Upper lobe of left lung (tissue), 6 donors: ENCODE measurements at regions not wholly inside any gene's neighbourhood (a gene's known extent, or its start where the extent isn't known, plus 50 kb on each side); places are given as distances from the start of the nearest gene placed in this dataset.

Experiments used
- ATAC-seq, 2 donors: fragments of 200-7000 bp; cut with Tn5 transposase; one replicate each; pipeline ENCODE4 v1.9.1; 2022; ENCODE audit warnings: mild to moderate bottlenecking in 2 of 2, moderate library complexity in 2 of 2; ENCODE audit not compliant: low FRiP score in 2 of 2
- DNase-seq, 2 donors: peaks; one replicate each; pipeline ENCODE4 v3.0.0-alpha.2; 2019 to 2020
- H3K27ac ChIP-seq, 4 donors: fragments of 200-600 bp; sonication (generic); one replicate each; pipeline ENCODE4 v1.5.1; 2016 to 2019
- H3K27me3 ChIP-seq, 4 donors: fragments of 200-600 bp; sonication (generic); one replicate each; pipeline ENCODE4 v1.5.1; 2017 to 2019
- H3K36me3 ChIP-seq, 4 donors: fragments of 200-600 bp; sonication (generic); one replicate each; pipeline ENCODE4 v1.5.1; 2016 to 2019
- H3K4me1 ChIP-seq, 4 donors: fragments of 200-600 bp; sonication (generic); one replicate each; pipeline ENCODE4 v1.5.1; 2018 to 2019
- H3K4me3 ChIP-seq, 4 donors: fragments of 200-600 bp; sonication (generic); one replicate each; pipeline ENCODE4 v1.5.1; 2017 to 2019; ENCODE audit warnings: mild to moderate bottlenecking in 2 of 4, moderate library complexity in 1 of 4
- H3K9me3 ChIP-seq, 4 donors: fragments of 200-600 bp; sonication (generic); one replicate each; pipeline ENCODE4 v1.5.1; 2018 to 2019
- EP300 ChIP-seq, 4 donors: sonication (generic); formaldehyde crosslinking; IDR thresholded peaks; one replicate each; pipeline ENCODE4 v1.5.1; 2017; ENCODE audit warnings: antibody characterized with exemption in 4 of 4, control low read depth in 2 of 4
- POLR2A ChIP-seq, 4 donors: fragments of 450-650 bp; IDR thresholded peaks; one replicate each; pipeline ENCODE4 v1.5.1; 2016 to 2017; ENCODE audit warnings: antibody characterized with exemption in 4 of 4, mild to moderate bottlenecking in 2 of 4
- POLR2AphosphoS5 ChIP-seq, 2 donors: sonication (generic); formaldehyde crosslinking; IDR thresholded peaks; one replicate each; pipeline ENCODE4 v1.5.1; 2017; ENCODE audit warnings: antibody characterized with exemption in 2 of 2
- WGBS, 2 donors: methylation state at CpG; one replicate each; pipeline ENCODE4 v1.1.5; 2017 to 2018; 5-methylcytosine and 5-hydroxymethylcytosine counted together
- TF ChIP-seq, protein P1 (sequence below), 6 experiments: fragments of 450-650 bp in 4 of 6; fragments of 200-600 bp in 2 of 6; sonication (generic) in 2 of 6; IDR thresholded peaks; one replicate each; pipeline ENCODE4 v1.5.1; 2016 to 2019; ENCODE audit warnings: antibody characterized with exemption in 6 of 6
- donor health status: DM: no; HTN: no; CAD: no; lungs with moderate emphysema.
- donor health status: DM: no; HTN: yes; CAD: no; lungs with severe emphysema.

DNA sequence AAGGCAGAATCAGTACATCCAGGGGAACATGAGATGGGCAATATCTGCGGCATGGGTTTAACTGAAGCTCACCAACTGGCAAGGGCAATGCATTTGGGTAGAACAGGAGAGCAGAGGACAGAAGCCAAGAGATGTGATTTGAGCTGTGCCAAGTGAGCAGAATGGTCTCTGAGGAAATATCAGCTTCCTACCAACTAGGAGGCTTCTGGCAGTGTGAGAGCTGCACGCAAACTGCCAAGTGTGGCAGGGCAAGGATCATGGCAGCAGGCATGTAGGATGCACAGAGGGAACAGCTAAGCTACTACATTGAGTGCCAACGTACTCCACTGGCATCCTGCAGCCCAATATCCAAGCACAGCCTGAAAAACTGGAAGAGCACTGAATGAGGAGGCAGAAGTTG, 1036.5 kb downstream of the TUSC7 start:
- H3K4me1 ChIP-seq: no peaks in the 10 kb centered on the region
- no peaks in the 10 kb centered on the region for H3K36me3 ChIP-seq
- TF ChIP-seq POLR2AphosphoS5 (IDR thresholded peaks at IDR 0.05) (no peak), EP300 (IDR thresholded peaks at IDR 0.05) (no peak), POLR2A (IDR thresholded peaks at IDR 0.05) (no peak)
- TF ChIP-seq, protein P1, sequence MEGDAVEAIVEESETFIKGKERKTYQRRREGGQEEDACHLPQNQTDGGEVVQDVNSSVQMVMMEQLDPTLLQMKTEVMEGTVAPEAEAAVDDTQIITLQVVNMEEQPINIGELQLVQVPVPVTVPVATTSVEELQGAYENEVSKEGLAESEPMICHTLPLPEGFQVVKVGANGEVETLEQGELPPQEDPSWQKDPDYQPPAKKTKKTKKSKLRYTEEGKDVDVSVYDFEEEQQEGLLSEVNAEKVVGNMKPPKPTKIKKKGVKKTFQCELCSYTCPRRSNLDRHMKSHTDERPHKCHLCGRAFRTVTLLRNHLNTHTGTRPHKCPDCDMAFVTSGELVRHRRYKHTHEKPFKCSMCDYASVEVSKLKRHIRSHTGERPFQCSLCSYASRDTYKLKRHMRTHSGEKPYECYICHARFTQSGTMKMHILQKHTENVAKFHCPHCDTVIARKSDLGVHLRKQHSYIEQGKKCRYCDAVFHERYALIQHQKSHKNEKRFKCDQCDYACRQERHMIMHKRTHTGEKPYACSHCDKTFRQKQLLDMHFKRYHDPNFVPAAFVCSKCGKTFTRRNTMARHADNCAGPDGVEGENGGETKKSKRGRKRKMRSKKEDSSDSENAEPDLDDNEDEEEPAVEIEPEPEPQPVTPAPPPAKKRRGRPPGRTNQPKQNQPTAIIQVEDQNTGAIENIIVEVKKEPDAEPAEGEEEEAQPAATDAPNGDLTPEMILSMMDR (IDR thresholded peaks at IDR 0.05): no peak
- ATAC-seq: no peak
- H3K27ac ChIP-seq: no peak overlapping the region
- no peaks in the 10 kb centered on the region for H3K9me3 ChIP-seq
- no peak for DNase-seq
- H3K27me3 ChIP-seq: no peaks in the 10 kb centered on the region
- 71% methylated on average over 3 of the region's 3 CpGs for WGBS, 2 donors
- no peak overlapping the region for H3K4me3 ChIP-seq

- whole genome bisulfite sequencing, 2 donors: 59 to 77% methylated on average over 1 of the region's 1 CpG
- ATAC-seq (no peak), DNase-seq (no peak)
- Histone ChIP-seq H3K9me3 (no peaks in the 10 kb centered on the region), H3K4me3 (no peak overlapping the region), H3K27ac (no peak overlapping the region), H3K36me3 (no peaks in the 10 kb centered on the region), H3K27me3 (no peaks in the 10 kb centered on the region), H3K4me1 (no peaks in the 10 kb centered on the region)
- no peak for TF ChIP-seq POLR2AphosphoS5 (IDR thresholded peaks at IDR 0.05)
- no peak for TF ChIP-seq POLR2A (IDR thresholded peaks at IDR 0.05)
Observed at GRCh38 chr3:117748131-117748530, 1038.6 kb downstream of the TUSC7 start.

DNA sequence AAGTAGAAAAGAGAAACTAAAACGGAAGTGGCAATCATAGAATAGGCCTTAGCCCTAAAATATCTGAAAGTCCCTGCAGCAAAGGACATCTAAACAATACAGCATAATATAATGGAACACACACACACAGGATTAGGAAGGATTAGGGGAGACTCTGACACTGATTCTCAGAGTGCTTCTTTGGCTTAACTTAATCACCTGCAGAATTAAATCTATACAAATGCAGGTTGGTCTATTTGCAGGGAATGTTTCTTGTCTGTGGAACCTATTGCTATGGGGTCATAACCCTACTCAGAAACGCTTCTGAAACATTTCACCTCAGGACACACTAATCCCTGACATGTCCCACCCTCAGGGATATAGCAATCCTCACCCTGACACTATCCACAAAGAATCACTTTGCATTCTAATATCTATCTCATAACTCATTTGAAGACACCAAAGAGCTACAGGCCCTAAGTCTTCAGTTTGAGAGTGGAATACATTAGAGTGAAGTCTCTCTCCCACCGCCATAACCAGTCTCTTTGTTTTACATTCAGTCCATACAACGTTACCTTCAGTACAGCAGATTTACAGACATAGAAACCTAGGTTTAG, 1041.2 kb downstream of the TUSC7 start:
- DNase-seq (no peak), ATAC-seq (no peak)
- H3K4me1 ChIP-seq: no peaks in the 10 kb centered on the region
- TF ChIP-seq, protein P1 (IDR thresholded peaks at IDR 0.05): no peak
- TF ChIP-seq EP300 (IDR thresholded peaks at IDR 0.05) (no peak), POLR2A (IDR thresholded peaks at IDR 0.05) (no peak), POLR2AphosphoS5 (IDR thresholded peaks at IDR 0.05) (no peak)
- no peaks in the 10 kb centered on the region for H3K36me3 ChIP-seq
- H3K9me3 ChIP-seq: no peaks in the 10 kb centered on the region
- H3K27ac ChIP-seq: no peak overlapping the region
- H3K4me3 ChIP-seq: no peak overlapping the region
- WGBS, 2 donors: 77 to 80% methylated on average over 4 of the region's 4 CpGs
- no peaks in the 10 kb centered on the region for H3K27me3 ChIP-seq

DNA sequence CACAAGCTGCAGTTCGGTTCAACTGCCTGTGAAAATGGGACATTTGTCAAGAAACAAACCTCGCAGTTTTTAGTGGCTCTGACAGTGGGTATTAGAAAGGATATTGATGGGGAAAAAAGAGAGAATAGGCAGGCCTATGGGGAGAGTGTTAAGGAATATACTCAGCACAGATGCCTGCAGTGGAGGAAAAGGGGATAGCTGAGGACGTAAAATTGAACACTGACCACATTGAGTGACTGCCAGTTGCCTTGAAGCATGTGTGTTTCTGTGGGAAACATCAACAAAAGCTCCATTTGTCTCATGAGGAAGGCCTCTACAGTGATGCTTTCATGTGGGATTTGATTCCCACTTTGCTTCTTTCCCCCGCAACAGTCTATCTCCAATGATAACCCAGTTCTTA, 1042.1 kb downstream of the TUSC7 start:
- H3K36me3 ChIP-seq: no peaks in the 10 kb centered on the region
- H3K9me3 ChIP-seq: no peaks in the 10 kb centered on the region
- no peak for DNase-seq
- no peak for ATAC-seq
- H3K27me3 ChIP-seq: no peaks in the 10 kb centered on the region
- TF ChIP-seq EP300 (IDR thresholded peaks at IDR 0.05): no peak
- no peak for TF ChIP-seq POLR2A (IDR thresholded peaks at IDR 0.05)
- no peak for TF ChIP-seq POLR2AphosphoS5 (IDR thresholded peaks at IDR 0.05)
- TF ChIP-seq, protein P1 (IDR thresholded peaks at IDR 0.05): no peak
- no peak overlapping the region for H3K27ac ChIP-seq
- H3K4me3 ChIP-seq: no peak overlapping the region
- no peaks in the 10 kb centered on the region for H3K4me1 ChIP-seq
- 85% methylated on average over 4 of the region's 4 CpGs for WGBS, 2 donors

GRCh38 chr3:117752984-117753717, 1043.6 kb downstream of the TUSC7 start:
- Histone ChIP-seq H3K4me3 (no peak overlapping the region), H3K27me3 (no peaks in the 10 kb centered on the region), H3K4me1 (no peaks in the 10 kb centered on the region), H3K9me3 (no peaks in the 10 kb centered on the region), H3K36me3 (no peaks in the 10 kb centered on the region), H3K27ac (no peak overlapping the region)
- ATAC-seq (no peak), DNase-seq (no peak)
- no peak for TF ChIP-seq POLR2A (IDR thresholded peaks at IDR 0.05)
- TF ChIP-seq, protein P1 (IDR thresholded peaks at IDR 0.05): no peak
- WGBS, 2 donors: 84 to 87% methylated on average over 3 of the region's 3 CpGs
